ENCODE measurements at regions not wholly inside any gene's neighbourhood (a gene's known extent, or its start where the extent isn't known, plus 50 kb on each side); places are given as distances from the start of the nearest gene placed in this dataset.
A peak's percentile ranks its signal among the peaks of the same experiment; 100 is the strongest.

GRCh38 chr10:109412353-109412752 lies 511.0 kb downstream of the XPNPEP1 start:
- H3K27ac ChIP-seq: no peak overlapping the region
- no peak for TF ChIP-seq CTCF (conservative IDR thresholded peaks at IDR 0.05)

GRCh38 chr10:109411917-109412316 lies 511.4 kb downstream of the XPNPEP1 start:
- no peak overlapping the region for H3K27ac ChIP-seq
- peak; percentile 19; the same call in 1 of the 2 replicates for TF ChIP-seq CTCF (conservative IDR thresholded peaks at IDR 0.05)

- H3K27ac ChIP-seq: no peak overlapping the region
- TF ChIP-seq CTCF (conservative IDR thresholded peaks at IDR 0.05): no peak
Observed at GRCh38 chr10:109405338-109405737, 518.0 kb downstream of the XPNPEP1 start.

- no peak for TF ChIP-seq CTCF (conservative IDR thresholded peaks at IDR 0.05)
- no peak overlapping the region for H3K27ac ChIP-seq
Observed at GRCh38 chr10:109403551-109403950, 519.8 kb downstream of the XPNPEP1 start.

GRCh38 chr10:109393425-109393824 lies 529.9 kb downstream of the XPNPEP1 start:
- H3K27ac ChIP-seq: no peak overlapping the region
- no peak for TF ChIP-seq CTCF (conservative IDR thresholded peaks at IDR 0.05)

- H3K27ac ChIP-seq: no peak overlapping the region
- no peak for TF ChIP-seq CTCF (conservative IDR thresholded peaks at IDR 0.05)
Observed at GRCh38 chr10:109386921-109387320, 536.4 kb downstream of the XPNPEP1 start.

- no peak overlapping the region for H3K27ac ChIP-seq
- no peak for TF ChIP-seq CTCF (conservative IDR thresholded peaks at IDR 0.05)
Observed at GRCh38 chr10:109386101-109386500, 537.2 kb downstream of the XPNPEP1 start.

GRCh38 chr10:109379186-109379585 lies 544.1 kb downstream of the XPNPEP1 start:
- no peak overlapping the region for H3K27ac ChIP-seq
- TF ChIP-seq CTCF (conservative IDR thresholded peaks at IDR 0.05): no peak

Data from VCaP (cell line).